ENCODE measurements at regions not wholly inside any gene's neighbourhood (a gene's known extent, or its start where the extent isn't known, plus 50 kb on each side); places are given as distances from the start of the nearest gene placed in this dataset.

DNA sequence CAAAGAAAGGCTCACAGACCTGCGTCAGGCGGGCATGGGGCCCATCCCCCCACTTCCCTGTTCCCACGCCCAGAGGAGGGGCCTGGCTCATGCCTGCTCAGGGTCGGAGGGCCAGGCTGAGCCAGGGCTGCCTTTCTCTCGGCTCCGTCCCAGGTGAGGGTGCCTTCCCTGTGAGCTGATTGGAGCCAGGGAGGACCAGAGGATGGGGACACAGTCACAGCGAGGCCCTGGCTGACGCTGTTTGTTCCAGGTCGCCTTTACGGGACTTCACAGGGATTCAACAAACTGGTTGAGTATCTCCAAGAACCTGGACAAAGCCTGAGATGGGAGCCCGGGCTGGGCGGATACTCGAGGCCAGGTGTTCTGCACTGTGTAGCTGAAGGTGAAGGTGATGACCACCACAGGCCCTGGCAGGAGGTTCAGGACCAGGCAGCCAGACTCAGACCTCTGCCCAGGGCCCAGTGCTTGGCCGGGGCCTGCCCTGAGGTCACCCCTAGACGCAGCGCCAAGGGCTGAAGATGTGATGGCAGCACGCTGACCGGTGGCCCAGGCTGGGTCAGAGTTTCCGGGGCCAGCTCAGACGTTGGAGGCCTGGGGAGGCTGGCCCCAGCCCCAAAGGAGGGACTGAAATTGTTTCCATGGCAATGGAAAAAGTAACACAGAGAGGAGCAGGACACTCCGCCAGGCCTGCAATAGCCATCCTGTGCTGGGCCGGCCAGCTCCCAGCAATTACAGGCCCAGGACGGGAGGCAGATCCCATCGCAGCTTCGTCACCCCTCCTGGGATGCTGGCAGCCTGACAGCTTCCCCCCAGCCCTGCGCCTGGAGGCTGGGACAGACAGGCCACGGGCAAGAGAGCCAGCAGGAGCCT lies 65.3 kb upstream of the ADAMTS2 start:
- H3K9me1 ChIP-seq (replicated peaks; ENCODE audit: control insufficient read depth, extremely low read depth, insufficient read depth, low read length) = no peaks in the 10 kb centered on the region
- ChIA-PET POLR2A (no interaction called here), CTCF (no interaction called here)
- no peak overlapping the region for H3K4me2 ChIP-seq (ENCODE audit: insufficient read depth, low read length)
- DNase-seq (ENCODE audit: low read depth, low spot score) (no peak), FAIRE-seq (no peak)
- H3K36me3 ChIP-seq (ENCODE audit: control insufficient read depth in 2 of 2, extremely low read depth in 1 of 2, insufficient read depth in 2 of 2, low read length in 2 of 2) = no peaks in the 10 kb centered on the region
- H3K4me1 ChIP-seq (ENCODE audit: control insufficient read depth, extremely low read depth, insufficient read depth, low read length) = no peaks in the 10 kb centered on the region
- TF ChIP-seq, protein P1, sequence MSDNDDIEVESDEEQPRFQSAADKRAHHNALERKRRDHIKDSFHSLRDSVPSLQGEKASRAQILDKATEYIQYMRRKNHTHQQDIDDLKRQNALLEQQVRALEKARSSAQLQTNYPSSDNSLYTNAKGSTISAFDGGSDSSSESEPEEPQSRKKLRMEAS (IDR thresholded peaks at IDR 0.05; ENCODE audit: insufficient read depth, insufficient read length) = no peak
- TF ChIP-seq GATA2 (IDR thresholded peaks at IDR 0.05; ENCODE audit: insufficient read depth, insufficient read length, low read depth, low read length) (no peak), JUN (IDR thresholded peaks at IDR 0.05; ENCODE audit: borderline replicate concordance, insufficient read depth, insufficient read length, low read depth) (no peak), POLR2A (IDR thresholded peaks at IDR 0.05; ENCODE audit: low read depth, low read length) (no peak), POLR2AphosphoS5 (IDR thresholded peaks at IDR 0.05; ENCODE audit: insufficient read depth, low read depth, low read length) (no peak), MYC (IDR thresholded peaks at IDR 0.05; ENCODE audit: low read depth, low read length) (no peak), FOS (IDR thresholded peaks at IDR 0.05; ENCODE audit: borderline replicate concordance, insufficient read depth, low read length) (no peak), EZH2 (IDR thresholded peaks at IDR 0.05; ENCODE audit: borderline replicate concordance, low read depth, low read length, severe bottlenecking) (no peak)
- TF ChIP-seq, protein P2, sequence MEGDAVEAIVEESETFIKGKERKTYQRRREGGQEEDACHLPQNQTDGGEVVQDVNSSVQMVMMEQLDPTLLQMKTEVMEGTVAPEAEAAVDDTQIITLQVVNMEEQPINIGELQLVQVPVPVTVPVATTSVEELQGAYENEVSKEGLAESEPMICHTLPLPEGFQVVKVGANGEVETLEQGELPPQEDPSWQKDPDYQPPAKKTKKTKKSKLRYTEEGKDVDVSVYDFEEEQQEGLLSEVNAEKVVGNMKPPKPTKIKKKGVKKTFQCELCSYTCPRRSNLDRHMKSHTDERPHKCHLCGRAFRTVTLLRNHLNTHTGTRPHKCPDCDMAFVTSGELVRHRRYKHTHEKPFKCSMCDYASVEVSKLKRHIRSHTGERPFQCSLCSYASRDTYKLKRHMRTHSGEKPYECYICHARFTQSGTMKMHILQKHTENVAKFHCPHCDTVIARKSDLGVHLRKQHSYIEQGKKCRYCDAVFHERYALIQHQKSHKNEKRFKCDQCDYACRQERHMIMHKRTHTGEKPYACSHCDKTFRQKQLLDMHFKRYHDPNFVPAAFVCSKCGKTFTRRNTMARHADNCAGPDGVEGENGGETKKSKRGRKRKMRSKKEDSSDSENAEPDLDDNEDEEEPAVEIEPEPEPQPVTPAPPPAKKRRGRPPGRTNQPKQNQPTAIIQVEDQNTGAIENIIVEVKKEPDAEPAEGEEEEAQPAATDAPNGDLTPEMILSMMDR (IDR thresholded peaks at IDR 0.05; ENCODE audit: extremely low read depth in 1 of 2, insufficient read depth in 1 of 2, low read depth in 1 of 2, low read length in 2 of 2) = no peak
- H3K4me3 ChIP-seq (replicated peaks in 1 of 3; ENCODE audit: insufficient read depth in 1 of 3, low read depth in 1 of 3, low read length in 3 of 3) = no peak overlapping the region
- H3K79me2 ChIP-seq (ENCODE audit: control insufficient read depth, insufficient read depth, low read length) = no peaks in the 10 kb centered on the region
- no peaks in the 10 kb centered on the region for H3K27me3 ChIP-seq (ENCODE audit: control insufficient read depth in 2 of 2, insufficient read depth in 2 of 2, low read length in 2 of 2)
- intact Hi-C loops (cut with micrococcal nuclease) (no loop called here), dilution Hi-C loops (cut with MboI; ENCODE audit: extremely low pct_ligation_motif_present, low sequenced_read_pairs) (no loop called here)
- H4K20me1 ChIP-seq (replicated peaks; ENCODE audit: control insufficient read depth, extremely low read depth, insufficient read depth, low read length) = no peaks in the 10 kb centered on the region
- H2AFZ ChIP-seq (ENCODE audit: low read depth, low read length) = no peak overlapping the region
- H3K9me3 ChIP-seq (replicated peaks; ENCODE audit: control insufficient read depth, insufficient read depth, low read length) = no peaks in the 10 kb centered on the region
- no peak overlapping the region for H3K27ac ChIP-seq (ENCODE audit: insufficient read depth, low read depth, low read length)
- no TSS peak for BruUV-seq (replicated peaks)
- no peak overlapping the region for H3K9ac ChIP-seq (replicated peaks; ENCODE audit: extremely low read depth, insufficient read depth, low read length)

Data from endothelial cell of umbilical vein (primary cell).